ENCODE measurements at regions not wholly inside any gene's neighbourhood (a gene's known extent, or its start where the extent isn't known, plus 50 kb on each side); places are given as distances from the start of the nearest gene placed in this dataset.

DNA sequence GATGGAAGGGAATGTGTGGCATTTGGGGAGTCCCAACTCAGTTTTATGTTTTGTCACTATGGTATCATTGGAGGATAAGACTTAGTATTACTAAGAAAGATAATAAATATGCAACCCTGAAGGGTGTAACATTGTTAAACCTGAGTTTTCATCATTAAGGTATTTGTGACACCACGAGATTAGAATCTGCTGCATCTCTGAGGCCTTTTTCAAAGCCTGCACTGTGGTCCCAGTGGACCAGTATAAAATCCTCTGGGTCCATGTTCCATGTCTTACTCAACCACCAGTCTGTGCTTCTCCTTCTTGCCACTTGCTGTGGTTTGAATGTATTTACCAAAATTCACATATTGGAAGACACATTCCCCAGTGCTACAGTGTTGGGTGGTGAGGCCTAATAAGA, 130.6 kb downstream of the TBX18 start:
- TF ChIP-seq, protein P1, sequence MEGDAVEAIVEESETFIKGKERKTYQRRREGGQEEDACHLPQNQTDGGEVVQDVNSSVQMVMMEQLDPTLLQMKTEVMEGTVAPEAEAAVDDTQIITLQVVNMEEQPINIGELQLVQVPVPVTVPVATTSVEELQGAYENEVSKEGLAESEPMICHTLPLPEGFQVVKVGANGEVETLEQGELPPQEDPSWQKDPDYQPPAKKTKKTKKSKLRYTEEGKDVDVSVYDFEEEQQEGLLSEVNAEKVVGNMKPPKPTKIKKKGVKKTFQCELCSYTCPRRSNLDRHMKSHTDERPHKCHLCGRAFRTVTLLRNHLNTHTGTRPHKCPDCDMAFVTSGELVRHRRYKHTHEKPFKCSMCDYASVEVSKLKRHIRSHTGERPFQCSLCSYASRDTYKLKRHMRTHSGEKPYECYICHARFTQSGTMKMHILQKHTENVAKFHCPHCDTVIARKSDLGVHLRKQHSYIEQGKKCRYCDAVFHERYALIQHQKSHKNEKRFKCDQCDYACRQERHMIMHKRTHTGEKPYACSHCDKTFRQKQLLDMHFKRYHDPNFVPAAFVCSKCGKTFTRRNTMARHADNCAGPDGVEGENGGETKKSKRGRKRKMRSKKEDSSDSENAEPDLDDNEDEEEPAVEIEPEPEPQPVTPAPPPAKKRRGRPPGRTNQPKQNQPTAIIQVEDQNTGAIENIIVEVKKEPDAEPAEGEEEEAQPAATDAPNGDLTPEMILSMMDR (IDR thresholded peaks at IDR 0.05): no peak
- no peak for TF ChIP-seq POLR2A (IDR thresholded peaks at IDR 0.05)
- no peak for TF ChIP-seq POLR2AphosphoS5 (IDR thresholded peaks at IDR 0.05)
